ENCODE measurements at regions not wholly inside any gene's neighbourhood (a gene's known extent, or its start where the extent isn't known, plus 50 kb on each side); places are given as distances from the start of the nearest gene placed in this dataset.
"Not testable (repeated sequence)": the region's sequence is repeated elsewhere in the genome, so short reads cannot be mapped to it uniquely, and the experiment has no call there.

DNA sequence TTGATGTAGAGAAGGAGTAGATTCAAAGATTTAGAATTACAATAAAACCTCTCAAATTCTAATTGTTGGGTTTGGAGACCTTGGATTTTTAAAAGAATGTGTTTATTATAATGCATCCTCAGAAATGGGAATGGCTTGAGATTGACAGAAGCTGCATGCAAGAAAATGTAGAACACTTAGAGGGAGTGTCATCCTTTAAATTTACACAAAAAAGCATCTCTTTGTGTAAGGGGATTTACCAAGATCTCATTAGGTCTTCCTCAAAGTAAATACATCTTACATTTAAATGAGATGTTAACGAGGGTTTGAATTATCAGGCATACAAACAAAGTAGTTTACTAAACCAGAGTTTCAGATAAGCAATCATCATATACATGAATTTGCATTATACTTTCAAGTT lies 615.0 kb downstream of the FAM133A start:
- no peak overlapping the region for H3K27ac ChIP-seq
- no peak for TF ChIP-seq ZFX (IDR thresholded peaks at IDR 0.05; ENCODE audit: borderline replicate concordance)
- TF ChIP-seq, protein P1, sequence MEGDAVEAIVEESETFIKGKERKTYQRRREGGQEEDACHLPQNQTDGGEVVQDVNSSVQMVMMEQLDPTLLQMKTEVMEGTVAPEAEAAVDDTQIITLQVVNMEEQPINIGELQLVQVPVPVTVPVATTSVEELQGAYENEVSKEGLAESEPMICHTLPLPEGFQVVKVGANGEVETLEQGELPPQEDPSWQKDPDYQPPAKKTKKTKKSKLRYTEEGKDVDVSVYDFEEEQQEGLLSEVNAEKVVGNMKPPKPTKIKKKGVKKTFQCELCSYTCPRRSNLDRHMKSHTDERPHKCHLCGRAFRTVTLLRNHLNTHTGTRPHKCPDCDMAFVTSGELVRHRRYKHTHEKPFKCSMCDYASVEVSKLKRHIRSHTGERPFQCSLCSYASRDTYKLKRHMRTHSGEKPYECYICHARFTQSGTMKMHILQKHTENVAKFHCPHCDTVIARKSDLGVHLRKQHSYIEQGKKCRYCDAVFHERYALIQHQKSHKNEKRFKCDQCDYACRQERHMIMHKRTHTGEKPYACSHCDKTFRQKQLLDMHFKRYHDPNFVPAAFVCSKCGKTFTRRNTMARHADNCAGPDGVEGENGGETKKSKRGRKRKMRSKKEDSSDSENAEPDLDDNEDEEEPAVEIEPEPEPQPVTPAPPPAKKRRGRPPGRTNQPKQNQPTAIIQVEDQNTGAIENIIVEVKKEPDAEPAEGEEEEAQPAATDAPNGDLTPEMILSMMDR (IDR thresholded peaks at IDR 0.05), result no peak

DNA sequence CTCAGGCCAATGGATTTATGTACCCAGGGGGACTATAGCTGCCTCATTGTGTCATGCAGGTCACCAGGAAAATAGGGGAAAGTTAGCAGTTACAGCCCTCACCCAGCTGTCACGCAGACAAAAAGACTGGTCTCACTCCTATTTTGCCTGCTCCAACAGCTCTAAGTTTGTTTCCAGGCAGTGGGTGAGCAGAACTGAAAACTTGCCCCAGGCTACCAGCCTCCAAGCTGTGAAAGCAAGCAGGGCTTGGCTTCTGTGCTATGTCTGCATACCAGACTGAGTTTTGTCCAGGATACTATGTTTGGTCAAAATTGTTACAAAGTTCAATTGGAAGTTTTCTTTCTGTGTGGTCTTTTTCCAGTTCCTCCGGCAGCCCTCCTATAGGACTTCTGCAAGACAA lies 628.4 kb downstream of the FAM133A start:
- TF ChIP-seq, protein P1 (IDR thresholded peaks at IDR 0.05), result no peak
- no peak for TF ChIP-seq ZFX (IDR thresholded peaks at IDR 0.05; ENCODE audit: borderline replicate concordance)
- no peak overlapping the region for H3K27ac ChIP-seq

DNA sequence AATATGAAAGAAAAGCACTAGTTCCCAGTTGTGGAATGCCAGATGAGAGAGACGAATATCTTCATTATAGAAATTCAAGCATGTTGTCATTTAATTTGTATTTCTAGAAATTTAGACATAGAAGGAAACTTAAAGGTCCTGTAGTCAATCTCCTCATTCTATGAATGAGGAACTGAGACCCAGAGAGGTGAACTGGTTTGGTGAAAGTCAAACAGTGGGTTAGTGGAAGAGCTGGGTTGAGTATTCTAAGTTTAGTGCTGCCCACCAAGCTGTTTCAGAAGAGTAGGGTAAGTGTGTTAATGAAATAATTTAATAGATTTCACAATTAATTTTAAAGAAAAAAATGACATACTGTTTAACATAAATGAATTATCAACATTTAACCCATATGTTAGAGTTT lies 655.2 kb downstream of the FAM133A start:
- TF ChIP-seq ZFX (IDR thresholded peaks at IDR 0.05; ENCODE audit: borderline replicate concordance), result no peak
- TF ChIP-seq, protein P1 (IDR thresholded peaks at IDR 0.05), result no peak

DNA sequence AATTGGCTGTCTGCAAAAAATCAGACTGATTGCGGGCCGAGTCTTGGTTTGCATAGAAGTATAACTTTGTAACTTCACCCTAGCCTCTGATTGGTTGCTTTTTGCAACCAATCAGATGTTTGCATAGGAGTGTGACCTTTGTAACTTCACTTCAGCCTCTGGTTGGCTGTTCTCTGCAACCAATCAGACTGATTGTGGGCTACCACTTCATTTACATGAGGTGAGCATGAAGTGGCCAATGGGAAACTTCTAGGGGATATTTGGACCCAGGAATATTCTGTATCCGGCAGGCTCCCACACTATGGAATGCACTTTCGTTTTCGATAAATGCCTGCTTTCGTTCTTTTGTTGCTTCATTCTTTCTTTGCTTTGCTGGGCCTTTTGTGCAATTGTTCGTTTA lies 667.7 kb downstream of the FAM133A start:
- H3K27ac ChIP-seq, result not testable (repeated sequence)

More for the DNA sequence above, 655.2 kb downstream of the FAM133A start:
- H3K27ac ChIP-seq, result no peak overlapping the region

DNA sequence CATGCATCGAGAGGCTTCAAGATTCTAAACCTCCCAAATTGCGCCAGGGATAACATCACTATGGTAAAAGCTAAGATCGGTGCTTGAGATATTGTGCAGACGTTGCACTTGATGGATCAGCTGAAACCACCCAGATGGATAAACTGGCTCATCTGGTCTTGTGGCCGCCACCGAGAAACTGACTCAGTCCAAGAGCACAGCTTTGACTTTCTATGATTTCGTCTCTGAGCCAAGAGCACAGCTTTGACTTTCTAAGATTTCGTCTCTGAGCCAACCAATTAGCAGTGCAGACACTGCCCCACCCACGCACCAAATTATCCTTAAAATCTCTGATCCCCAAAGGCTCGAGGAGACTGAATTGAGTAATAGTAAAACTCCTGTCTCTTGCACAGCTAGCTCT lies 687.2 kb downstream of the FAM133A start:
- no peak for TF ChIP-seq ZFX (IDR thresholded peaks at IDR 0.05; ENCODE audit: borderline replicate concordance)
- TF ChIP-seq, protein P1 (IDR thresholded peaks at IDR 0.05), result no peak
- H3K27ac ChIP-seq, result no peak overlapping the region

DNA sequence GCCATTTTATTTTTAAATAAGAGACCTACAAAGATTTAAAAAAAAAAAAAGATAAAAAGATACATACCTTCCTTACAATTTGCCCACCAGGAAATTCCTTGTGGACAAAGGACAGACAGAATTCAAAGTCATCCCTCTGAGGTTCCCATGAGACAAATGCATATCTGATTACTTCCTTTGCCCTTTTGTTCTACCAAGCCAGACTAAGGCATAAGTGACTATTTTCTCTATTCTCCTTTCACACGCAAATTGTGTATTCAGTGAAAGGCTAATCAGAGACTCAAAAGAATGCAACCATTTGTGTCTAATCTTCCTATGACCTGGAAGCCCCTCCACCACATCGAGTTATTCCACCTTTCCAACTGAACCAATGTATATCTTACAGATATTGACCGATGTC lies 691.7 kb downstream of the FAM133A start:
- H3K27ac ChIP-seq, result no peak overlapping the region
- TF ChIP-seq, protein P1 (IDR thresholded peaks at IDR 0.05), result no peak
- no peak for TF ChIP-seq ZFX (IDR thresholded peaks at IDR 0.05; ENCODE audit: borderline replicate concordance)

DNA sequence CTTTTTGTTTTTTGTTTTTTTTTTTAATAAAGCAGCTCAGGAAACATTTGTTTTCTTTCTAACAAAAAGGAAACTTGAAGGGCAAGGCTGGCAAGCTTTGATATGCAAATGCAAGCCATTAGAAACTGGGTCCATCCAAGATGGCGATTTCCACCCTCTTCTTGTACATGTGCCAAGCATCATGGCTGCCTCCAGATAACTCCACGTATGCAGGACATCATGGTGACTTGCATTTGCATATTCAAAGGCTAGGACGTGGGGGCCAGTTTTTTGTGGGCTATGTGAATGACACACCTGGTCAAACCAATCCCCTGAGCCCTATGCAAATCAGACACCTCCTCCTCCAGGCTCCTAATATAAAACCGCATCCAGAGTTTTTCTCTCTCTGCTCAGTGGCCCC lies 692.6 kb downstream of the FAM133A start:
- no peak for TF ChIP-seq ZFX (IDR thresholded peaks at IDR 0.05; ENCODE audit: borderline replicate concordance)
- TF ChIP-seq, protein P1 (IDR thresholded peaks at IDR 0.05), result no peak
- no peak overlapping the region for H3K27ac ChIP-seq

DNA sequence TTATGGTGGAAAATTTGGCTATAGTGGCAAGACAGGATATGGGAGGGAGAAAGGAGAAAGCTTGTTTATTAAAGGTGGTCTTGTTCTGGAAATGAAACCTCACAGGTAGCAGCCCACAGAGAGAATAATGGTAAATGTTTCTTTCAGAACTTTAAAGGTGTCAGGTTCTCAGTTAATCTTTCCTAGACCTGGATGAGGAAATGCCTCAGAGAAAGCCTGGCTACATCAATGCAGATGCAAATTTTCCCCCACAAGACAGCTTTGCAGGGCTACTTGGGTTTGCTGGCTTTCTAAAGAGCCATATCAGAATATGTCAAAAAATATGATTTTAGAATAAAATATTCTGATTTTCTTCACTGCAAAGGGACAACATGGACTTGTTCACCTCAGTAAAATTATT lies 715.0 kb downstream of the FAM133A start:
- no peak for TF ChIP-seq ZFX (IDR thresholded peaks at IDR 0.05; ENCODE audit: borderline replicate concordance)
- TF ChIP-seq, protein P1 (IDR thresholded peaks at IDR 0.05), result no peak
- no peak overlapping the region for H3K27ac ChIP-seq
